GM21423 (cell line): ENCODE measurements at regions not wholly inside any gene's neighbourhood (a gene's known extent, or its start where the extent isn't known, plus 50 kb on each side); places are given as distances from the start of the nearest gene placed in this dataset.

Experiments
- ATAC-seq: cut with Tn5 transposase; IDR thresholded peaks from one replicate; pipeline ENCODE4 v1.9.1; 2021; ENCODE audit warnings: mild to moderate bottlenecking, moderate library complexity; ENCODE audit not compliant: unreplicated experiment

GRCh38 chr15:85937661-85938060 is 142.0 kb upstream of the AGBL1 start:
- no peak for ATAC-seq

GRCh38 chr15:85941186-85941855 is 138.3 kb upstream of the AGBL1 start:
- no peak for ATAC-seq

GRCh38 chr15:85942632-85943031 is 137.0 kb upstream of the AGBL1 start:
- no peak for ATAC-seq

- no peak for ATAC-seq
These were observed 136.5 kb upstream of the AGBL1 start for GRCh38 chr15:85943151-85943550.

GRCh38 chr15:85943791-85944190 is 135.9 kb upstream of the AGBL1 start:
- ATAC-seq: no peak

GRCh38 chr15:85947021-85947420 is 132.7 kb upstream of the AGBL1 start:
- no peak for ATAC-seq

- no peak for ATAC-seq
These were observed 131.7 kb upstream of the AGBL1 start for GRCh38 chr15:85947936-85948335.

- peak; percentile 89 for ATAC-seq
These were observed 129.6 kb upstream of the AGBL1 start for GRCh38 chr15:85950101-85950500.

- ATAC-seq: no peak
These were observed 125.1 kb upstream of the AGBL1 start for GRCh38 chr15:85954586-85954985.

- peak; percentile 86 for ATAC-seq
These were observed 123.9 kb upstream of the AGBL1 start for GRCh38 chr15:85955501-85956391.

GRCh38 chr15:85956532-85957275 is 123.0 kb upstream of the AGBL1 start:
- ATAC-seq: no peak

GRCh38 chr15:85959611-85960010 is 120.1 kb upstream of the AGBL1 start:
- no peak for ATAC-seq

- no peak for ATAC-seq
These were observed 119.3 kb upstream of the AGBL1 start for GRCh38 chr15:85960381-85960780.

- ATAC-seq: no peak
These were observed 117.8 kb upstream of the AGBL1 start for GRCh38 chr15:85961821-85962220.

- no peak for ATAC-seq
These were observed 116.4 kb upstream of the AGBL1 start for GRCh38 chr15:85963262-85963760.

GRCh38 chr15:85964471-85964870 is 115.2 kb upstream of the AGBL1 start:
- ATAC-seq: no peak

GRCh38 chr15:85967553-85967952 is 112.1 kb upstream of the AGBL1 start:
- no peak for ATAC-seq

- no peak for ATAC-seq
These were observed 106.7 kb upstream of the AGBL1 start for GRCh38 chr15:85972805-85973540.

GRCh38 chr15:85973584-85974347 is 105.9 kb upstream of the AGBL1 start:
- ATAC-seq: no peak

GRCh38 chr15:85974348-85974705 is 105.3 kb upstream of the AGBL1 start:
- ATAC-seq: no peak
